Left ventricle myocardium inferior (tissue), 1 donor: ENCODE measurements at regions not wholly inside any gene's neighbourhood (a gene's known extent, or its start where the extent isn't known, plus 50 kb on each side); places are given as distances from the start of the nearest gene placed in this dataset.

ENCODE experiments used
- DNase-seq: peaks from one replicate; pipeline ENCODE4 v3.0.0-alpha.2; 2020
- H3K27ac ChIP-seq: fragments of 200-600 bp; replicated peaks from 2 replicates; pipeline ENCODE4 v1.8.0; 2021
- H3K27me3 ChIP-seq: fragments of 200-600 bp; 2 replicates; pipeline ENCODE4 v1.8.0; 2021; ENCODE audit warnings: low read depth
- H3K36me3 ChIP-seq: fragments of 200-600 bp; 2 replicates; pipeline ENCODE4 v1.8.0; 2021
- H3K4me1 ChIP-seq: fragments of 200-600 bp; 2 replicates; pipeline ENCODE4 v1.8.0; 2021
- H3K4me3 ChIP-seq: fragments of 200-600 bp; 2 replicates; pipeline ENCODE4 v1.8.0; 2021; ENCODE audit warnings: mild to moderate bottlenecking, moderate library complexity
- H3K9me3 ChIP-seq: fragments of 200-600 bp; replicated peaks from 2 replicates; pipeline ENCODE4 v1.8.0; 2021
- intact Hi-C: fragments of 100-400 bp; cut with micrococcal nuclease; formaldehyde crosslinking; loops from one replicate; pipeline ENCODE4 v1.11.0; 2022
- TF ChIP-seq, protein P1 (sequence below): fragments of 200-600 bp; IDR thresholded peaks from 2 replicates; pipeline ENCODE4 v1.8.0; 2021; ENCODE audit warnings: antibody characterized with exemption, mild to moderate bottlenecking, borderline replicate concordance
- donor health status: DM: no; HTN: yes; CAD: no; lungs with severe emphysema.

DNA sequence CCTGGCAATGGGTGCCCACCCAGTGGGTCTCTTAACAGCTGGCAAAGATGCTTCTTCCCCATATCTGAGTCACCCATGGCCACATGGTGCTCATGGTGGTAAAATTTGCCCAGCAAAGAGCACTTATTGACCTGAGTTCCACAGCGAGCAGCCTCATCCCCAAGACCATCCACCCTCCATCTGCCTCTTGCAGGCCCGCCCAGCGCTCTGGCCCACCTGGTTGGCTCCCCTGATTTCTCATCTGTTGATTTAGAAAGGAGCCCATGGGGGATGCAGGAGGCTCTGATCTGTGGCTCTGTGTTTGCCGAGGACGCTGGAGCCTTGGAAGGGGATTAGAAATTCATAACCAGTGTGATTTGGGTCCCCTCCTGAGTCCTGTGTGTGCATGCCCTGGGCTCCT is 657.5 kb downstream of the PTPRU start:
- TF ChIP-seq, protein P1, sequence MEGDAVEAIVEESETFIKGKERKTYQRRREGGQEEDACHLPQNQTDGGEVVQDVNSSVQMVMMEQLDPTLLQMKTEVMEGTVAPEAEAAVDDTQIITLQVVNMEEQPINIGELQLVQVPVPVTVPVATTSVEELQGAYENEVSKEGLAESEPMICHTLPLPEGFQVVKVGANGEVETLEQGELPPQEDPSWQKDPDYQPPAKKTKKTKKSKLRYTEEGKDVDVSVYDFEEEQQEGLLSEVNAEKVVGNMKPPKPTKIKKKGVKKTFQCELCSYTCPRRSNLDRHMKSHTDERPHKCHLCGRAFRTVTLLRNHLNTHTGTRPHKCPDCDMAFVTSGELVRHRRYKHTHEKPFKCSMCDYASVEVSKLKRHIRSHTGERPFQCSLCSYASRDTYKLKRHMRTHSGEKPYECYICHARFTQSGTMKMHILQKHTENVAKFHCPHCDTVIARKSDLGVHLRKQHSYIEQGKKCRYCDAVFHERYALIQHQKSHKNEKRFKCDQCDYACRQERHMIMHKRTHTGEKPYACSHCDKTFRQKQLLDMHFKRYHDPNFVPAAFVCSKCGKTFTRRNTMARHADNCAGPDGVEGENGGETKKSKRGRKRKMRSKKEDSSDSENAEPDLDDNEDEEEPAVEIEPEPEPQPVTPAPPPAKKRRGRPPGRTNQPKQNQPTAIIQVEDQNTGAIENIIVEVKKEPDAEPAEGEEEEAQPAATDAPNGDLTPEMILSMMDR = no peak
- H3K27me3 ChIP-seq = peaks cover 29% of the 10 kb centered on the region
- intact Hi-C loops = no loop called here
- no peak for DNase-seq
- H3K9me3 ChIP-seq = no peaks in the 10 kb centered on the region
- H3K4me1 ChIP-seq = peaks cover 4% of the 10 kb centered on the region
- no peak overlapping the region for H3K4me3 ChIP-seq
- no peaks in the 10 kb centered on the region for H3K36me3 ChIP-seq
- H3K27ac ChIP-seq = no peak overlapping the region

DNA sequence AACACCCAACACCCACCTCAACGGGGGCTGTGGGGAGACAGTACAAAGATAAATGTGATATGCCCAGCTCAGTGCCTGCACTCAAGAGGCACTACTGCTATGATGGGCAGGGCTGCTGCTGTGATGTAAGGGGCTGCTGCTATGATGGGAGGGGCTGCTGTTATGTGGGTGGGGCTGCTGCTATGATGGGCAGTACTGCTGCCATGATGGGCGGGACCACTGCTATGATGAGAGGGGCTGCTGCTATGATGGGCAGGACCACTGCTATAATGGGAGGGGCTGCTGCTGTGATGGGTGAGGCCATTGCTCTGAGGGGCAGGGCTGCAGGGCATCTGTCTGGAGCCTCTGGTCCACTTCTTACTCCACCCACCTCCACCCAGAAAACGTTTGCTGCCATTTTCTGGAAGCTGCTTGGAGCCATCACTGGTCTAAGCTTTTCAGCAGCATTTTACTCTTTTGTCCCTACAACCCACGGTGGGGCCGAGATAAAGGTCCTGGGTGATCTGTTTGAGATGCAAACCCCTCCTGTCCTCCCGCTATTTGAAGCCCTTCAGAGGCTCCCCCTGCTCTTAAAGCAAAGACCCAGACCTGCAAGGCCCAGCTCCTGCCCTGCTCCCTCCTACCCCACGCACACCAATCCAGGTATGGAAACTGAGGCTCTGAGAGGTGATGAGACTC is 656.9 kb downstream of the PTPRU start:
- H3K36me3 ChIP-seq = no peaks in the 10 kb centered on the region
- peaks cover 4% of the 10 kb centered on the region for H3K4me1 ChIP-seq
- no peak overlapping the region for H3K27ac ChIP-seq
- peaks cover 29% of the 10 kb centered on the region for H3K27me3 ChIP-seq
- H3K4me3 ChIP-seq = no peak overlapping the region
- TF ChIP-seq, protein P1 = no peak
- no peak for DNase-seq
- no peaks in the 10 kb centered on the region for H3K9me3 ChIP-seq
- intact Hi-C loops = no loop called here

DNA sequence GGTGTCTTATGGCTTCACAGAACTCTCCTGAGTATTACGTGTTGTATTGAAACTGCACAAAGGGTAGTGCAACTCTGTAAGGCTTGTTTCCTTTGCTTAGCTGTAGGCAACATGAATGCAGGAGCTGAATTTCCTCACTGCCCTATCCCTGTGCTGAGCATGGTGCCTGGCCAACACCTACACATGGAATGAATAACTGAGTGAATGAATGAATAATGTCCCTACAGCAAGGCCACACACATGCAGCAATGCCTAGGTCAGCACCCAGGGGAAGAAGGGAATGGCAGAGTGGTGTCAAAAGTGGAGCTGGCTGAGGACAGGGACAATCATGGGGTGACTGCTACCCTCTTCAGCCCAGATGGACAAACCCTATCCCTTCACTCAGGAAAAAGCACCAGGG is 655.9 kb downstream of the PTPRU start:
- Histone ChIP-seq H3K4me3 (no peak overlapping the region), H3K27me3 (peaks cover 29% of the 10 kb centered on the region), H3K36me3 (no peaks in the 10 kb centered on the region), H3K9me3 (no peaks in the 10 kb centered on the region), H3K4me1 (peaks cover 4% of the 10 kb centered on the region), H3K27ac (no peak overlapping the region)
- intact Hi-C loops = no loop called here
- TF ChIP-seq, protein P1 = no peak
- DNase-seq = no peak

DNA sequence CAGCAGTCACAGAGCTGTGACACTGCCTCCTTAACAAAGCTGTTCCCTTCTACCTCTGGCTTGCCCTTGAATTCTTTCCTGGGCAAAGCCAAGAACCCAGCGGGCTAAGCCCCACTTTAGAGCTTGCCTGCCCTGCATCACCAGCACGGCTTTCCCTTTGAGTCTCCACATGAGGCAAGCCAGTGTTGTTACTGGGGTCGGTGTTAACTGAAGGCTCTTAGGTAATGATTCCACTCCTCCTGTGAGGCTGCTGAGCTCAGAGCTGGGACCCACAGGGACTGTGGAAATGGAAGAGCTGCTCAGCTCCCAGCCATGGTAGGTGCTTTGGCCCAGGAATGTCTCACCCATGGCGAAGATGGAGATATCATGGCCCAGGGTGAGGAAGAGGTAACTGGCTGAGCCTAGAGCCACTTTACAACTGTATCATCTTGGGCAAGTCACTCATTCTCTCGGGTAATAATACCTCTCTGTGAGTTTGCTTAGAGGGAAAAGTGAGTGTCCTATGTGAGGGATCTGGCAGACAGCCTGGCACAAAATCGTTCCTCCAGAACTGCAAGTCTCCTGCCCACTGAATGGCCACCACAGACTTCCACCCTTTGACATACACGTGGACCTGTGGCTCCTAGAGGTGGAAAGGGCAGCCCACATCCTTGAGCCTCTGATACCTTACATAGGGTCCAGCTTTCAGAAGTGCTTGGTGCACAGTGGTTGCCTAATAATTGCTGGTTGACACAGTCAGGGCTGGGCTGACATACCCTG is 654.1 kb downstream of the PTPRU start:
- no peaks in the 10 kb centered on the region for H3K4me1 ChIP-seq
- TF ChIP-seq, protein P1 = no peak
- intact Hi-C loops = no loop called here
- no peaks in the 10 kb centered on the region for H3K36me3 ChIP-seq
- no peak overlapping the region for H3K4me3 ChIP-seq
- no peaks in the 10 kb centered on the region for H3K9me3 ChIP-seq
- H3K27me3 ChIP-seq = peaks cover 21% of the 10 kb centered on the region
- no peak for DNase-seq
- H3K27ac ChIP-seq = no peak overlapping the region

DNA sequence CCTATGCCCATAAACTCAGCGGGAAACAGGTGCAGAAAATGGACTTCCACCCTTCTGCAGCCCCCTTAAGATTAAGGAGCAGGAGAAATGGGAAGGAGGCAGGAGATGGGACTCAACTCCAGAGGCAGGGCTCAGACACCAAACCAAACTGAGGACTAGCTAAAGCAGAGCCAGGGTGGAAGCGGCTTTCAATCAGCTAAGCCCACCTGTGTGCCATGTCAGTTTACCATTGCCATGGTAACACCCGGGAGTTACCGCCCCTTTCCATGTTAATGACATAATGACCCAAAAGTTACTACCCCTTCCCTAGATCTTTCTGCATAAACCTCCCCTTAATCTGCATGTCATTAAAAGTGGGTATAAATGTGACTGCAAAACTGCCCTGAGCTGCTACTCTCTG is 653.5 kb downstream of the PTPRU start:
- Histone ChIP-seq H3K36me3 (no peaks in the 10 kb centered on the region), H3K4me1 (no peaks in the 10 kb centered on the region), H3K27me3 (peaks cover 21% of the 10 kb centered on the region), H3K9me3 (no peaks in the 10 kb centered on the region), H3K27ac (no peak overlapping the region), H3K4me3 (no peak overlapping the region)
- intact Hi-C loops = no loop called here
- TF ChIP-seq, protein P1 = no peak
- no peak for DNase-seq
